DOHH2 (cell line): ENCODE measurements at regions not wholly inside any gene's neighbourhood (a gene's known extent, or its start where the extent isn't known, plus 50 kb on each side); places are given as distances from the start of the nearest gene placed in this dataset.

Experiments
- EZH2phosphoT487 ChIP-seq: fragments of 200-600 bp; sonication (generic); IDR thresholded peaks from 2 replicates; pipeline ENCODE4 v1.6.1; 2017; ENCODE audit warnings: borderline replicate concordance, mild to moderate bottlenecking, antibody characterized with exemption, low read length, moderate library complexity, mixed read lengths
- TF ChIP-seq, protein P1 (sequence below): fragments of 200-600 bp; sonication (generic); IDR thresholded peaks from one replicate; pipeline ENCODE4 v1.5.1; 2014; ENCODE audit warnings: antibody characterized with exemption, mild to moderate bottlenecking, low read depth, low read length; ENCODE audit not compliant: poor library complexity, severe bottlenecking

DNA sequence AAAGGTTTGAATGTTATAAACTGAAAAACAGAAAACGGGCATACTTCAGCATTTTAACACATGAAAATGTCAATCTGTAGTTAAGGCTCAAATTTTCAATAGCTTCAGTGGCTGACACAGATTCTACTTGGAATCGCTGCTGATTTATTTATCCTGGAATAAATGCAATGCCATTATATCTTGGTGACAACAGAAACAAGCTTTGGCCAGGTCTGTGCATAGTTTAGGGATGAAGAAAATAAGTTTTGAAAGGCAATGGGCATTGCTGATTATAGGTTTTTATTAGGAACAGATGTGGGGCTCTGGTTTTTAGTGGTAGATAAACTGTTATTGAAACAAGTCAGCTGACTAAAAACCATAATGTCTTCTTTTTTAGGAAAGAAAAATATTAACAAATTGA is 96.8 kb upstream of the SOX4 start:
- TF ChIP-seq, protein P1, sequence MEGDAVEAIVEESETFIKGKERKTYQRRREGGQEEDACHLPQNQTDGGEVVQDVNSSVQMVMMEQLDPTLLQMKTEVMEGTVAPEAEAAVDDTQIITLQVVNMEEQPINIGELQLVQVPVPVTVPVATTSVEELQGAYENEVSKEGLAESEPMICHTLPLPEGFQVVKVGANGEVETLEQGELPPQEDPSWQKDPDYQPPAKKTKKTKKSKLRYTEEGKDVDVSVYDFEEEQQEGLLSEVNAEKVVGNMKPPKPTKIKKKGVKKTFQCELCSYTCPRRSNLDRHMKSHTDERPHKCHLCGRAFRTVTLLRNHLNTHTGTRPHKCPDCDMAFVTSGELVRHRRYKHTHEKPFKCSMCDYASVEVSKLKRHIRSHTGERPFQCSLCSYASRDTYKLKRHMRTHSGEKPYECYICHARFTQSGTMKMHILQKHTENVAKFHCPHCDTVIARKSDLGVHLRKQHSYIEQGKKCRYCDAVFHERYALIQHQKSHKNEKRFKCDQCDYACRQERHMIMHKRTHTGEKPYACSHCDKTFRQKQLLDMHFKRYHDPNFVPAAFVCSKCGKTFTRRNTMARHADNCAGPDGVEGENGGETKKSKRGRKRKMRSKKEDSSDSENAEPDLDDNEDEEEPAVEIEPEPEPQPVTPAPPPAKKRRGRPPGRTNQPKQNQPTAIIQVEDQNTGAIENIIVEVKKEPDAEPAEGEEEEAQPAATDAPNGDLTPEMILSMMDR, result no peak
- no peak for TF ChIP-seq EZH2phosphoT487
